Fibroblast of skin of right quadriceps (primary cell): ENCODE measurements at regions not wholly inside any gene's neighbourhood (a gene's known extent, or its start where the extent isn't known, plus 50 kb on each side); places are given as distances from the start of the nearest gene placed in this dataset.

Experiments used
- DNase-seq: peaks from one replicate; pipeline ENCODE4 v3.0.0-alpha.2; 2013

GRCh38 chr2:160634436-160634835, 140.8 kb upstream of the RBMS1 start:
- no peak for DNase-seq

DNA sequence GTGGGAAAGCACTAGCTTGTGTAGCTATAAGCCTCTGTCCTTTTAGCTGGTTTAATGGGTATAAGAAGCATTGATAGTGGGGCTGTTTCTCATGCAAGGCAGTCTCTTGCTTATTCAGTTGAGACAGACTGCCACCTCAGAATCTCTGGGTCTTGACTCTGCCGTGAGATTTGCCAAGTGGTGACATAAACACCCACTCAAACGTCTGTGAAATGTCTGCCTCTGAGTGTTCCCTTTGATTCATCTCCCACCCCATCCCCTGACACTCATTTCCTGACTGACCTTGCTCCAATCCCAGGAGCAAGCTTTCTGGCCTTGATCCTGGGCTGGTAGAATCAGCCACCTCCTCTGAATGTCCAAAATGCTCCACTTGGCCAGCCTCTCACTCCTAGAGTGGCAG, 141.9 kb upstream of the RBMS1 start:
- DNase-seq, result no peak

GRCh38 chr2:160639472-160639871, 145.9 kb upstream of the RBMS1 start:
- DNase-seq, result no peak

- DNase-seq, result no peak
These were observed 153.3 kb upstream of the RBMS1 start for GRCh38 chr2:160646684-160647444.

GRCh38 chr2:160647967-160648685, 154.5 kb upstream of the RBMS1 start:
- no peak for DNase-seq

GRCh38 chr2:160649698-160650097, 156.1 kb upstream of the RBMS1 start:
- no peak for DNase-seq

DNA sequence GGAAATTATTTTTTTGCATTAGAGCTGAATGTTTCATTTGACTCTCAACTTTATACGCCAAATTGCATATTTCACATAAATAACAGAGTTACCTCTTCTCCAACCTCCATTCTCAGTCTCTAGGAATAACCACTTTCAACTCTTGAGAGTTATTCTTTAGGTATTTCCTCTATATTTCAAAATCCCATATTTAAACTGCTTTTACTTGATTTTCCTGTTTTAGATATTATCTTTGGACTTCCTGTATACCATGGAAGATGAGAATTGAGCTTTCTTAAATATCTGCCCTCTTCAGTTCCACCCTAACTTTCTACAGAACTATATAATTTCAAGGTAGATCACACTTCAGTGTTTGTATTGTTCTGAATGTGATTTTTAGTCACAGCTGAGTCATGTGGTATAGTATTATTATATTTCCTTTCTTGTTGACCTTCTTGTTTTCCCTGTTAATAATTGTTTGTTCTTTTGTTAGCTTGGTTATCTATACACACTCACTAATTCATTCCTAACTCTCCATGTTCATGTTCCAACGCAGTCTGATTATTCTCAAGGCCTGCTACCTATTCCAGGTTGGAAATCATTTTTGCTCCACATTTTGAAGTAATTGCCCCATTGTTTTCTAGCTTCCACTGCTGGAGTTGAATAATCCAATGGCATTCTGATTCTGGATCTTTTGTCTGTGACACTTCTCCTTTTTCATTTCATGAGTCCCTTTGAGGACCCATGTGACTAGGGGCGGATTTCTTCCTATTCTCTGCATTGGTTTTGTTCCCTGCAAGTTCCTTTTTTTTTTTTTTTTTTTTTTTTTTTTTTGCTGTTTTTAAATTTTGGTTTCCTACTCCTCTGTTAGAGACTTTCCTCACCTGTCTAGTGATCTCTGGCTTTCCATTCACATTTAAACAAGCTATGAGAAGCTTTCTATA, 156.8 kb upstream of the RBMS1 start:
- no peak for DNase-seq

DNA sequence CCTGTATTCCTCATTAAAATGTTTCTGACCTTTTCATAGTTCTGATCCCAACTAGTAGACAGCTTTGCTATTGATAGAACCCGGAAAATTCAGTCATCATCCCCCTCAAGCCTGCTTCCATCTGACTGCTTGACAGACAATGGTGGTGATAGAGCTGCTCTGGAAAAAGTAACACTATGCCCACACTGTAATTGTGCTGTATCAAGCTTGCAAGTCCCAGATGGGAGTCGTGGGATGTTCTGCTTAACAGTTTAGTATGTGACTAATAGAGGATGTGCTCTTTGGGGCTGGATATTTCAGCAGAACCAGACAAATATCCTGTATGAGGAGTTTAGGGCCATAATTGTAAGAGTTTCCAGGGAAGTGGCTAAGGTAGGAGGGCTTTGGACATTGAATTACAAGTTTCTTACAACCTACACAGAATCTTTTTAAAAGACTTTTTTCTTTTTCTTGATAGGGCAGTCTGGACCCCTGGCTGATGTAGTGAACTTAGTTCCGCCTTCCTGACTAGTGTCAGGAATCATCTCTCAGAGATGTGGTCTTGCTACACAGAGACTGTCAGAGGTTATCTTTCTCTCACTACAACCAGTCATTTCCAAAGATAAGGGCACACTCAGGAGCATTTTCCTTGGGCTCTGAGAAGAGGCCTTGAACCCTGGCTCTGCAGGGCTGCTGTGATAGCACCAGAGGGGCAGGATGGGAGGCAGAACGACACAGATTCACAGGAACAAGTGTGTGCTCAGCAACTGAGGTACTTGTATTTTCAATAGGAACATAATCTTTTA, 158.0 kb upstream of the RBMS1 start:
- DNase-seq, result peak; percentile 44

GRCh38 chr2:160652236-160652635, 158.6 kb upstream of the RBMS1 start:
- no peak for DNase-seq

DNA sequence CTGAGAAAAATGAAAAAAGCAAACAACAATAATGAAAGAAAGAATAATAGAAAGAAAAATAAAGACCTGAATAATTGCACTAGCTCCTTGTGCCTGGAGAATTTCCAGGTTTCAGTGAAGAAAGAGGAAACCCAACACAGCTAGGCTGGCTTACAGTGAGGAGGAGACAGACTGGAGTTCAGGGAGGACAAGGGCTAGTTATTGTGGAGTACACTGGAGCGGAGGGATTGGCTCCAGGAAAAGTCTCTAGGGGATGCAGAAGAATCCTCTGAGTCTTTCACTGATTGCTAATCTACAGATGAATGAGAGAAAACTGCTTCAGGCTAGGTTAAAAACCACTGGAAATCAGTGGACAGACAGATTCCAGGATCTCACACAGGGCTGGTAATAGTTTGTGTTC, 163.6 kb upstream of the RBMS1 start:
- DNase-seq, result peak; percentile 50

DNA sequence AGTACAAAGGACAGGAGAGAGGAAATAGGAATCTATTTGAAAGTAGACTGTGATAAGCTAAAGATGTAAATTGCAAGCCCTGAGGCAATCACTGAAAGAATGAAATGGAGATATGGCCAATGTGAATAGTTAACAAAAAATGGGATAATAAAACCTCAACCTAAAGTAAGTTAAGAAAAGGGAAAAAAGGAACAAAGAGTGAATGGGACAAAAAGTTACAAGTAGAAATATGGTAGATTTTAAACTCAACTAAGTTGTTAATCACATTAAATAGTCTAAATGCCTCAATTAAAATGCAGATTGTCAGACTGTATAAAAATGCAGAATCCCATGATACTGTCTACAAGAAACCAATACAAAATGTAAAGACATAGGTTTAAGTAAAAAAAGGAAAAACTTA, 165.2 kb upstream of the RBMS1 start:
- DNase-seq, result no peak

DNA sequence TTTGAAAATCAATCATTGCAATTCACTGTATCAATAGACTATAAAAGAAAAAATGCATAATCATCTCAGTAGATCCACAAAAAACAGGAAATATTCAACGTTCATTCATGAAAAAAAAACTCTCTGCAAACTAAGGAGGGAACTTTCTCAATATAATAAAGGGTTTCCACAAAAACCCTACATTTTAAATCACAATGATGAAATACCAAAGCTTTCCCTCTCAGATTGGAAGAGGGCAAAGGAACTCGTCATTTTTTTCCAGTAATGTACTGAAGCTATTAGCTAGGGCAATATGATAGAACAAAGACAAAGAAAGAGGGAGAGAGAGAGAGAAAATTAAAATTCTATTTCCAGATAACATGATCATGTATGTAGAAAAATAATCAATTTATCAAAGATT, 167.1 kb upstream of the RBMS1 start:
- no peak for DNase-seq

DNA sequence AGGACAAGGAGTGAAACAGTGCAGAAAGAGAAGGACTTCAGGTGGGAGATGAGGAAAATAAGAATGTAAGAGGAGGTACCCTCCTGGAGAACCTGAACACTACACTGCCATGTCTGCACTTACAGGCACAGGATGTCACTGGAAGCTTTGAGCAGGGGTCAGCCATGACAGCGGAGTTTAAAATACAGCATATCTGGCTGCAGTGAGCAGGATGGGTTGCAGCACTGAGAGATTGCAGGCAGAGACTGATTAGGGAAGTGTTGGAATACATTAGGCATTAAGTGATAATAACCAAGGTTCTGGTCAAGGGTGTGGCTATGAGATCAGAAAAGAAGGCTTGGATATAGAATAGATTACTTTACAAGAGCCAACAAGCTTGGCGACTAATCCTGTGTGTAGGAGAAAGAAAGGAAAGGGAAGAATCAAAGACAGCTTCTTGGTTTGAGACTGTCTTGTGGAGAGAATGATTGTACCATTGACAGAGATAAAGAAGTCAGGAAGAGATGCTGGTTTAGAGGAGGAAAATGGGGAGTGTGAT, 171.1 kb upstream of the RBMS1 start:
- DNase-seq, result no peak

DNA sequence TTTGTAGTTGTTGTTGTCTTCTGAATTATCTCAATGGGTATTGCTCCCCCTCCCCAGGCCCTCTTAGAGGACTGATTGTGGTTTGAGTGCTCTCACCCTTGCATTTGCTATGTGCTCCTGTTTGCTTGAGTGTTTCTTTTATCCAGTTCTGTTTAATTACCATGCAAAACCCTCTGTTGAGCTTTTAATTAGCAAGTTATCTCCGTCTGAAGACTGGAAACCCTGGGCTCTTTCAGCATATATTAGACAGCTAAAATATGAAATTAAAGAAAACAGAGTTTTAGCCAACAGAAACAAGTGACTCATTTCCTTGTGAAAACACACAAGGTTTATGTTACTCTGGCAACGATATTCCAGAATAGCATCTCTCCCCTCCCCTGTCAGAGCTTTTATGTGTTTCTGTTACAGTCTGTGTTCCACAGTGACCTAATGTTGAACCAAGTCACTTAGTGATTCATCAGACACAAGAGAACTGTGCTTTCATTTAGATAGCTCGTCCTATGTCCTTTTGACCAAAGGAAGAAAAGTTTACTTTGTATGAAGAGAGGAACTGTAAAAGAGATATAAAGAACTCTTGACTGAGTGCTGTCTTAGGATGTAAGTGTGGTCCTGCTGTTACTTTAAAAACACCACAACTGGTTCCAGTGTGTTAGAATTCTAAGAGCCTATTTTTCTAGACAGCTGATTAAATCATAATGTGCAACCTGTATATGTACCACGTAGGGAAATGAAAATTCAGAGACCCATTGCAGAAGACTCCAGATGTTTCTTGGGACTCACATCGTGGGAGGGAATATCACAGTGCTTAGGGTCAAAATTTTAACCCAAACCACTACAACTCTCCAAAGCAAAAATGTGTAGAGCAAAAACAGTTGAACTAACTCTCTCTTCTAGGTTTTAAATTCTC, 172.8 kb upstream of the RBMS1 start:
- DNase-seq, result peak; percentile 97

- no peak for DNase-seq
These were observed 174.2 kb upstream of the RBMS1 start for GRCh38 chr2:160667811-160668210.

GRCh38 chr2:160670618-160671017, 177.0 kb upstream of the RBMS1 start:
- no peak for DNase-seq

DNA sequence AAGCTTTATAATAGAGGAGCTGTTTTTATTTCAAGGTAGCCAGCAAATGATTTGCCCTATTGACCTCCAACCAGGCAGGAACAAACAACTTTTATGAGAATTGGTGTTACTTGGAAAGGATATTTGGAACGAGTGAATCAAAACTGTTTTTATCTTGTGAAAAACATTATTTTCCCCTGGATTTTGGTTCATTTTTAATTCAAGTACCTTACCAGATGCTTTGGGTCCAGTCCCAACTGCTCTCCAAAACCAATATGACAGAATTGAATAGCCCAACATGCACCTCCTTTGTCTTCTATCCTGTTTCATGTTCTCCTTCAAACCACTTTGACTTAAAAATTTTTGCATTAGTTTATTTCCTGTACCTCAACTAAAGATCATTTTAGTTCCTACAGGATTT, 178.6 kb upstream of the RBMS1 start:
- no peak for DNase-seq

DNA sequence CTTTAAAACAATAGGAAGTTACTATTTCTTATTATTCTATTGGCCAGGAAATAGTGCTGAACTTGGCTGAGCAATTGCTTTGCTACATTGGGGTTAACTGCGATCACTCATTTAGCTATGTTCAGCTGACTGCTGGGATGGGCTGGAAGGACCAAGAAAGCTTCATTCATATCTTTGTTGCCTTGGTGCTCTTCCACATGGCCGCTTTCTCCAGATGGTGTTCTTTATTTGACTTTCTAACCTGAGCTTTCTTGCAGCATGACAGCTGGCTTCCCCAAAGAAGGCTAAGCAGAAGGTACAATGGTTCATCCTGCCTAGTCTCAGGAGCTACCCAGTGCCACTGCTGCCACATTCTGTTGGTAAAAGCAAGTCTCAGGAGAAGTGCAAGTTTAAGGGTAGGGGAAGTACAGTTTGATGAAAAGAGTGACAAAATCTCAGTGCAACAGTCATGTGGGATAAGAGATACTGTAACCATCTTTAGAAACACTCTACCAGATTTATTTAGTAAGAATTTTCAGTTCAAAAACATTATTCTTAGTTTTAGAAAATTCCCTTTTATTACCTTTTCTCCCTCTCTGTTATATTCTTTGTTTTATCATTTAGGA, 180.6 kb upstream of the RBMS1 start:
- DNase-seq, result no peak

- peak; percentile 93 for DNase-seq
These were observed 186.1 kb upstream of the RBMS1 start for GRCh38 chr2:160679686-160680085.

GRCh38 chr2:160680294-160680693, 186.7 kb upstream of the RBMS1 start:
- DNase-seq, result no peak

DNA sequence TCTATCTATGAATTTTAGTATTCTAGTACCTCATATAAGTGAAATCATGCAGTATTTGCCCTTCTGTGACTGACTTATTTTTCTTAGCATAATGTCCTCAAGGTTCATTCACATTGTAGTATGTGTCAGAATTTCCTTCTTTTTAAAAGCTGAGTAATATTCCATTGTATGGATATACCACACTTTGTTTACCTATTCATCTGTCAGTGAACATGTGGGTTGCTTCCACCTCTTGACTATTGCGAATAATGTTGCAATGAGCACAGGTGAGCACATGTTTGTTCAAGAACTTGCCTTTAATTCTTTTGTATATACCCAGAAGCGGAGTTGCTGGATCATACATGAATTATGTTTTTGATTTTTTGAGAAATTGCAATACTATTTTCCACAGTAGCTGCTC, 187.4 kb upstream of the RBMS1 start:
- DNase-seq, result no peak
